PC-3 (cell line): ENCODE measurements at regions not wholly inside any gene's neighbourhood (a gene's known extent, or its start where the extent isn't known, plus 50 kb on each side); places are given as distances from the start of the nearest gene placed in this dataset.

Experiments
- EZH2 ChIP-seq: fragments of 300-600 bp; sonication (generic); IDR thresholded peaks from one replicate; pipeline ENCODE4 v1.6.1; 2017; ENCODE audit warnings: antibody characterized with exemption, mild to moderate bottlenecking, low read length; ENCODE audit not compliant: unreplicated experiment
- TF ChIP-seq, protein P1 (sequence below): fragments of 300-600 bp; sonication (generic); conservative IDR thresholded peaks from 2 replicates; pipeline ENCODE4 v1.5.1; 2017; ENCODE audit warnings: antibody characterized with exemption, low read depth, mild to moderate bottlenecking, low read length

DNA sequence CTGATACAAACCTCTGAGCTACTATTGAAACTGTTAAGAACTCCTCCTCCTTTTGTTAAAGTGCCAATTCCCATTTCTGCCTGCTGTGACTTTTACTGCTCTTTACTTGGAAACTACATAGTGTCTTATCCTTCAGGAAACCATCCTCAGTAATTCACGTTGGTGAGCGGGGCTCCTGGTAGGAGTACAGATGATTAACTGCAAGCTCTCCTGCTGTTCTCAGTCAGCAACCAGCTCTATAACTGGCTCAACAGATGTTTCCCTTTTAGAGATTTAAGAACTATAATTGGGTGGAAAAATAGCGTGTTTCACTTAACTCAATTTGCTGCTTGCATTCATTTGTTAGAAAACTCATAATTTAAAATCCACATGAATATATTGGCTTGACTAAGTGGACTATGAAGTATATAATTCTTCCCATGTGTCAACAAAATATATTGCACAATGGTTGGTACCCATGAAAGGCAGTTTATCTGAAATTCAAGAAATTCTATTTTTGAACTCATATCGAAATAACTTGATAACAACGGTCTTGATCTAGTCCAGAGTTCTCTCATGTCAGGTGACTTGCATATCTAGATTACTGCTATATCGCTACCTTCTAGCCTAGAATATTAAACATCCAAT, 574.0 kb downstream of the KCNT2 start:
- TF ChIP-seq, protein P1, sequence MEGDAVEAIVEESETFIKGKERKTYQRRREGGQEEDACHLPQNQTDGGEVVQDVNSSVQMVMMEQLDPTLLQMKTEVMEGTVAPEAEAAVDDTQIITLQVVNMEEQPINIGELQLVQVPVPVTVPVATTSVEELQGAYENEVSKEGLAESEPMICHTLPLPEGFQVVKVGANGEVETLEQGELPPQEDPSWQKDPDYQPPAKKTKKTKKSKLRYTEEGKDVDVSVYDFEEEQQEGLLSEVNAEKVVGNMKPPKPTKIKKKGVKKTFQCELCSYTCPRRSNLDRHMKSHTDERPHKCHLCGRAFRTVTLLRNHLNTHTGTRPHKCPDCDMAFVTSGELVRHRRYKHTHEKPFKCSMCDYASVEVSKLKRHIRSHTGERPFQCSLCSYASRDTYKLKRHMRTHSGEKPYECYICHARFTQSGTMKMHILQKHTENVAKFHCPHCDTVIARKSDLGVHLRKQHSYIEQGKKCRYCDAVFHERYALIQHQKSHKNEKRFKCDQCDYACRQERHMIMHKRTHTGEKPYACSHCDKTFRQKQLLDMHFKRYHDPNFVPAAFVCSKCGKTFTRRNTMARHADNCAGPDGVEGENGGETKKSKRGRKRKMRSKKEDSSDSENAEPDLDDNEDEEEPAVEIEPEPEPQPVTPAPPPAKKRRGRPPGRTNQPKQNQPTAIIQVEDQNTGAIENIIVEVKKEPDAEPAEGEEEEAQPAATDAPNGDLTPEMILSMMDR: no peak
- TF ChIP-seq EZH2: no peak
